ENCODE measurements at regions not wholly inside any gene's neighbourhood (a gene's known extent, or its start where the extent isn't known, plus 50 kb on each side); places are given as distances from the start of the nearest gene placed in this dataset.

- H3K27me3 Mint-ChIP-seq (ENCODE audit: unreplicated experiment), result peaks cover 3% of the 10 kb centered on the region
- H3K4me3 Mint-ChIP-seq (ENCODE audit: unreplicated experiment), result no peak overlapping the region
- TF ChIP-seq CTCF (IDR thresholded peaks at IDR 0.05; ENCODE audit: partially characterized antibody, unreplicated experiment), result no peak
- H3K27ac Mint-ChIP-seq (ENCODE audit: unreplicated experiment), result no peak overlapping the region
- peaks cover 15% of the 10 kb centered on the region for H3K36me3 Mint-ChIP-seq (ENCODE audit: unreplicated experiment)
- peaks cover 7% of the 10 kb centered on the region for H3K9me3 Mint-ChIP-seq (ENCODE audit: unreplicated experiment)
- no peaks in the 10 kb centered on the region for H3K4me1 Mint-ChIP-seq (ENCODE audit: low read depth, unreplicated experiment)
- DNase-seq, result no peak
These were observed 203.6 kb downstream of the GJA1 start for GRCh38 chr6:121639021-121639420.

DNA sequence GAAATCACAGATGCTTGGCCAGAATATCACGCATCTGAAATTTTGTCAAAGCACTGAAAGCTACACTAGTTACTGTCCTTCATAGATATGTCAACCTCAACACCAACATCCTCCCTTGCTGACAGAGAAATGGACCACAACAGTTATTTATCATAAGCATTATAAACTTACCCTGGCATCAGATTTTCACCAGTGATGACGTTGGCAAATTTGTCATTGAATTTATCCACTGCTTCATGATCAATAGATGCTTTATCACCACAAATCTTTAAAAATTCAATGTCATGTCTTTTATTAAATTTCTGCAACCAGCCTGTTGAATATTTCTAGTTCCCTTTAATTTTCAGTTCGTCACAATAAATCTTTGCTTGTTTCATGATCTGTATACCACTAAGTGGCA, 205.7 kb downstream of the GJA1 start:
- Mint-ChIP-seq H3K36me3 (ENCODE audit: unreplicated experiment) (peaks cover 4% of the 10 kb centered on the region), H3K4me3 (ENCODE audit: unreplicated experiment) (no peak overlapping the region), H3K27me3 (ENCODE audit: unreplicated experiment) (no peaks in the 10 kb centered on the region), H3K4me1 (ENCODE audit: low read depth, unreplicated experiment) (no peaks in the 10 kb centered on the region), H3K27ac (ENCODE audit: unreplicated experiment) (no peak overlapping the region), H3K9me3 (ENCODE audit: unreplicated experiment) (peaks cover 2% of the 10 kb centered on the region)
- DNase-seq, result no peak
- TF ChIP-seq CTCF (IDR thresholded peaks at IDR 0.05; ENCODE audit: partially characterized antibody, unreplicated experiment), result no peak

- Mint-ChIP-seq H3K36me3 (ENCODE audit: unreplicated experiment) (no peaks in the 10 kb centered on the region), H3K4me3 (ENCODE audit: unreplicated experiment) (no peak overlapping the region), H3K4me1 (ENCODE audit: low read depth, unreplicated experiment) (no peaks in the 10 kb centered on the region), H3K27me3 (ENCODE audit: unreplicated experiment) (peaks cover 3% of the 10 kb centered on the region), H3K9me3 (ENCODE audit: unreplicated experiment) (peaks cover 2% of the 10 kb centered on the region), H3K27ac (ENCODE audit: unreplicated experiment) (no peak overlapping the region)
- no peak for DNase-seq
- TF ChIP-seq CTCF (IDR thresholded peaks at IDR 0.05; ENCODE audit: partially characterized antibody, unreplicated experiment), result no peak
These were observed 209.8 kb downstream of the GJA1 start for GRCh38 chr6:121645100-121645745.

DNA sequence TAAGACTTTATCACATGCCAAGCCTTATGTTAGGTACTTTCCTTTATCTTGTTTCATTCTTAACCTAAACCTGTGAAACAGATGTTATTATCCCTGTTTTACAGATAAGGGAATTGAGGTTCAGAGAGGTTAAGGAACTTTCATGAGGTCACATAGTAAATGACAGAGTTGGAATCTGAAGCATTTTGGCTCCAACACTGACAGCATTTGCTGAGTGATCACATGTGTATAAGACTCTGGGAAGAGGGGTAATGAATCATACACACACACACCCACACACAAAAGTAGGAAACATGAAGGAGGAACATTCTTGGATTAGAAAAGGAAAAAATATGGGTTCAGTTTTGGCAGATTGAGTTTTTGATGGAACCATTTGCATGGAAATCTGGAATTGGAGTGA, 212.5 kb downstream of the GJA1 start:
- no peak for DNase-seq
- no peaks in the 10 kb centered on the region for H3K4me1 Mint-ChIP-seq (ENCODE audit: low read depth, unreplicated experiment)
- H3K9me3 Mint-ChIP-seq (ENCODE audit: unreplicated experiment), result peaks cover 2% of the 10 kb centered on the region
- no peak overlapping the region for H3K27ac Mint-ChIP-seq (ENCODE audit: unreplicated experiment)
- peaks cover 3% of the 10 kb centered on the region for H3K27me3 Mint-ChIP-seq (ENCODE audit: unreplicated experiment)
- no peaks in the 10 kb centered on the region for H3K36me3 Mint-ChIP-seq (ENCODE audit: unreplicated experiment)
- H3K4me3 Mint-ChIP-seq (ENCODE audit: unreplicated experiment), result no peak overlapping the region
- TF ChIP-seq CTCF (IDR thresholded peaks at IDR 0.05; ENCODE audit: partially characterized antibody, unreplicated experiment), result no peak

- H3K27me3 Mint-ChIP-seq (ENCODE audit: unreplicated experiment), result peaks cover 3% of the 10 kb centered on the region
- no peaks in the 10 kb centered on the region for H3K36me3 Mint-ChIP-seq (ENCODE audit: unreplicated experiment)
- H3K4me1 Mint-ChIP-seq (ENCODE audit: low read depth, unreplicated experiment), result no peaks in the 10 kb centered on the region
- no peak for TF ChIP-seq CTCF (IDR thresholded peaks at IDR 0.05; ENCODE audit: partially characterized antibody, unreplicated experiment)
- DNase-seq, result no peak
- H3K9me3 Mint-ChIP-seq (ENCODE audit: unreplicated experiment), result no peaks in the 10 kb centered on the region
- no peak overlapping the region for H3K4me3 Mint-ChIP-seq (ENCODE audit: unreplicated experiment)
- H3K27ac Mint-ChIP-seq (ENCODE audit: unreplicated experiment), result no peak overlapping the region
These were observed 214.5 kb downstream of the GJA1 start for GRCh38 chr6:121649951-121650350.
